ENCODE measurements at regions not wholly inside any gene's neighbourhood (a gene's known extent, or its start where the extent isn't known, plus 50 kb on each side); places are given as distances from the start of the nearest gene placed in this dataset.

DNA sequence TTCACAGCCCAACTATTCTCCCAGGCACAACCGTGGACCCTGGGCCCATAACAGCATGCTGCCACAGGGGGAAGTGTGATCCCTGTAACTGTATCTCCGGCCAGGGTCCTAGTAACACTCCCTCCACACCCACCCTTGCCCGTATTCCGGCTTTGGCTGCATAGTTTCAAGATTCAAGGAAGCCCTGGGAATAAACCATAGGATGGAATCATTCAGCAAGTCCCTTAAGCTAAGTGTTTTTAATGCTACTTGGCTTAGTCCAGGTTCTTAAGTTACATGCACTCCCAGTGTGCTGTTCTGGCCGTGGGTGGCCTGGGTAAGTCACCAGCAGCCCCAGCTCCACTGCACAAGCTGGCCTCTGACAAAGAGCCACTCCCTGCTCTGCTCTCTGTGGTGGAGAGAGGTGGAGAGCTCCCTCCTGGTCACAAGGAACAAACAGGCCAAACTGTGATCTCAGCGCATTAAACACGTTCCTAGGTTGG, 532.4 kb upstream of the SGCG start:
- no peak overlapping the region for H3K4me3 ChIP-seq (ENCODE audit: low read depth, low read length)
- TF ChIP-seq, protein P1, sequence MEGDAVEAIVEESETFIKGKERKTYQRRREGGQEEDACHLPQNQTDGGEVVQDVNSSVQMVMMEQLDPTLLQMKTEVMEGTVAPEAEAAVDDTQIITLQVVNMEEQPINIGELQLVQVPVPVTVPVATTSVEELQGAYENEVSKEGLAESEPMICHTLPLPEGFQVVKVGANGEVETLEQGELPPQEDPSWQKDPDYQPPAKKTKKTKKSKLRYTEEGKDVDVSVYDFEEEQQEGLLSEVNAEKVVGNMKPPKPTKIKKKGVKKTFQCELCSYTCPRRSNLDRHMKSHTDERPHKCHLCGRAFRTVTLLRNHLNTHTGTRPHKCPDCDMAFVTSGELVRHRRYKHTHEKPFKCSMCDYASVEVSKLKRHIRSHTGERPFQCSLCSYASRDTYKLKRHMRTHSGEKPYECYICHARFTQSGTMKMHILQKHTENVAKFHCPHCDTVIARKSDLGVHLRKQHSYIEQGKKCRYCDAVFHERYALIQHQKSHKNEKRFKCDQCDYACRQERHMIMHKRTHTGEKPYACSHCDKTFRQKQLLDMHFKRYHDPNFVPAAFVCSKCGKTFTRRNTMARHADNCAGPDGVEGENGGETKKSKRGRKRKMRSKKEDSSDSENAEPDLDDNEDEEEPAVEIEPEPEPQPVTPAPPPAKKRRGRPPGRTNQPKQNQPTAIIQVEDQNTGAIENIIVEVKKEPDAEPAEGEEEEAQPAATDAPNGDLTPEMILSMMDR (IDR thresholded peaks at IDR 0.05; ENCODE audit: insufficient read depth, low read length, missing control alignments), result no peak
- DNase-seq (ENCODE audit: low read depth, low spot score), result no peak
- CTCF ChIA-PET, result no interaction called here
- POLR2A ChIA-PET, result no interaction called here

GRCh38 chr13:22652796-22653195, 528.0 kb upstream of the SGCG start:
- TF ChIP-seq, protein P1 (IDR thresholded peaks at IDR 0.05; ENCODE audit: insufficient read depth, low read length, missing control alignments), result no peak
- POLR2A ChIA-PET, result no interaction called here
- H3K4me3 ChIP-seq (ENCODE audit: low read depth, low read length), result no peak overlapping the region
- CTCF ChIA-PET, result no interaction called here
- no peak for DNase-seq (ENCODE audit: low read depth, low spot score)

- ChIA-PET CTCF (no interaction called here), POLR2A (no interaction called here)
- no peak for DNase-seq (ENCODE audit: low read depth, low spot score)
- no peak overlapping the region for H3K4me3 ChIP-seq (ENCODE audit: low read depth, low read length)
- TF ChIP-seq, protein P1 (IDR thresholded peaks at IDR 0.05; ENCODE audit: insufficient read depth, low read length, missing control alignments), result no peak
Observed at GRCh38 chr13:22653866-22654265, 526.9 kb upstream of the SGCG start.

DNA sequence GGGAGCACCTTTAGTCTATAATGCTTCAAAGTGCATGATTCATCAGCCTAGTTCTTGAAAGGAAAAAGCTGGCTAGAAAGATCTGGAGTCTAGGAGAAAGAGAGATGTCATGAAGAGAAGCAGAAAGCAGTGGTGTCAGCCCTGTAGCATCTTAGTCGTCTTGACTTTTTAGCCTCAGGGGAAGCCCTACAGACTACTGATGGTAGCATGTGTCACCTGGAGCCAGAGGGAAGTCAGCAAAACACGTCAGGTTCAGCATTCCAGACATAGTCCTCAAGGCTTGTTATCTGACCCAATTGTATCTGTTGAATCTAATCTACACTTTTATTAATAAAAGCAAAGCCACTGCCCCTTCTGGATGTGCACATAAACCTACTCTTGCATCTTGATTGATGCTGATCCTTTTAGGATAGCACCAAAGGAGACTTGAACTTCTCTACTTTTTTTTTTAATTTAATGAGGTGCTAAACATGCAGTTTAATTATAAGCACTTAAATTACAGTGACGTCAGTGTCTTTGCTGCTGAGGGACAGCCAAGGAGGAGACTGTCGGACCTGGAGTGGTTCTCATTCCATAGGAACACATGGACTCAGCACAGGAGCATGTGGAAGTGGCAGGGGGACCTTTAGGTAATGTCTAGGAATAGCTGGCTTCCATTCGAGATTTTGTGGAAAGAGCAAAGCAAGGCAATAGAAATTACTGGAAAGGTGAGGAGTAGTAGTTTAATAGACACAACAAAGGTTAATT, 525.5 kb upstream of the SGCG start:
- CTCF ChIA-PET, result no interaction called here
- POLR2A ChIA-PET, result no interaction called here
- TF ChIP-seq, protein P1 (IDR thresholded peaks at IDR 0.05; ENCODE audit: insufficient read depth, low read length, missing control alignments), result no peak
- no peak for DNase-seq (ENCODE audit: low read depth, low spot score)
- H3K4me3 ChIP-seq (ENCODE audit: low read depth, low read length), result no peak overlapping the region

DNA sequence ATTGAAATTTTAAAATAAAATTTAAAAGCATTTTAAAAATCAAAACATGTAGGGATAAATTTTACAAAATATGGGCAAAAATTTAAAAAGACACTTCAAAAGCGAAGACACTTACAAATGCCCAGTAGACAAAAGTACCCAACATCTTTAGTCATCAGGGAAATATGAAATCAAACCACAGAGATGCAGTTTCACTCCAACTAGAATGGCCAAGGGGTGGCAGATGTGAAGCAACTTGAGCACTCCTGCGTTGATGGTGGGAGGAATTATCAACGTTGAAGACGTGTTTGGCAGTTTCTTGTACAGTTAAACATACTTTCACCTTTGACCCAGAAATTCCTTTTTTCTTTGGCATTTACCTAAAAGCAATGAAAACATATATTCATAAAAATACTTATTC, 518.0 kb upstream of the SGCG start:
- POLR2A ChIA-PET, result no interaction called here
- CTCF ChIA-PET, result no interaction called here
- TF ChIP-seq, protein P1 (IDR thresholded peaks at IDR 0.05; ENCODE audit: insufficient read depth, low read length, missing control alignments), result no peak
- no peak for DNase-seq (ENCODE audit: low read depth, low spot score)
- H3K4me3 ChIP-seq (ENCODE audit: low read depth, low read length), result no peak overlapping the region

DNA sequence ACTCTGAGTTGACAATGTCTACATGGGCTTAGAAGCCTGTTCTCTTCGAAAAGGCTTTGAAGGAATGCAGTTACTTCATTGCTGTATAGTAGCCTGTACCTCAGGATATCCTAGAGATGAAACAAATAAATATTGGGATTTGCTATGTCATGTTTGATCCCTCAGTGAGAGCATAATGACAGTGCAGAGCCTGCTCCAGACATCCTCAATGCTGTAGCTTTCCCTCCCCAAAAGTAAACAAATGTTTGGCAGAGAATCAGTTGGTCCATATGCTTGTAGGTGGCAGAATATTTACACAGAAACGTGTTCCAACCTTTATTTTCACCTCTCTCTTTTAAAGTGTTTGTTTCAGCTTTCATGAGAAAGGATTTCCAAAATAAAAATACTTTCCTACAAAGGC, 515.3 kb upstream of the SGCG start:
- no peak for DNase-seq (ENCODE audit: low read depth, low spot score)
- no peak overlapping the region for H3K4me3 ChIP-seq (ENCODE audit: low read depth, low read length)
- TF ChIP-seq, protein P1 (IDR thresholded peaks at IDR 0.05; ENCODE audit: insufficient read depth, low read length, missing control alignments), result no peak
- ChIA-PET CTCF (no interaction called here), POLR2A (no interaction called here)
